Stimulated activated CD8-positive, alpha-beta memory T cell treated with anti-CD3 and anti-CD28 coated beads, Interleukin-7, amount 100 ng/mL, for 48 hours (primary cell): ENCODE measurements at regions not wholly inside any gene's neighbourhood (a gene's known extent, or its start where the extent isn't known, plus 50 kb on each side); places are given as distances from the start of the nearest gene placed in this dataset.

Experiments
- DNase-seq, 2 donors: peaks; one replicate each; pipeline ENCODE4 v3.0.0-alpha.2; 2020; ENCODE audit warnings: low read depth in 1 of 2; ENCODE audit errors: extremely low read depth in 1 of 2

DNA sequence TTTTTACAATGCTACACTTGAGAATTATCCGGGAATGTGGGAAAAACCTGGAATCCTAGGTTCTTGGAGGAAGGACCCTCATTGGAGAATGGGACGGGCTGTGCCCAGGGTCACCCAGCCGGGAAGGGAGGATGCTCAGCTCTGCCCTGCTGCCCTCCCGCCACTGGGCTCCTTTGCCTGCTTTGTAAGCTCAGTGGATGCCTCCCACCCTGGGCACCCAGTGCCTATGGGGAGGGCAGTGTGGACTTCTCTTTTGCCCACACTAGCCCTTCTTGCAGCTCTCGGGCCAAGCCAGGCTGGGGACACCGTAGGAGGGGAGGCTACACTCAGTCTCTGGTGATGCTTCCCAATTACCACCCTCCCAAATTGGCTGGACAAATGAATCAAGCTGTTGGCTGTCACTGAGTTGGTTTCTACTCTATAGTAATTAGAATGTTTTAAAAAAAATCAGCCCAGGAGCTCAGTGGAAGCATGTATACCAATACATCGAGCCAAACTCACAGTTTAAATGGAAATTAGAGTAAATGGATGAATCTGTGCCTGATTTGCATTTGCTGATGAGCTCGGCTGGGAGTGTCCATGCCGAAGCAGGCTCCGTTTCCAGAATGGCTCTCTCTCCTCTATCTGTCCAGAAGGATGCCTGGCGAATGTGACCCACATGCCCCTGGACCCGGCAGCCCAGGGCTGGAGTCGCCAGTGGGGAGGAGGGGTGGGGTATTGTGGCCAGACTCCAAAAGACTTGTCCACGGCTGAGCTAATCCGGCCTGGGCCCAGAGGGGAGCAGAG lies 317.0 kb downstream of the CTTN start:
- DNase-seq, result no peak

DNA sequence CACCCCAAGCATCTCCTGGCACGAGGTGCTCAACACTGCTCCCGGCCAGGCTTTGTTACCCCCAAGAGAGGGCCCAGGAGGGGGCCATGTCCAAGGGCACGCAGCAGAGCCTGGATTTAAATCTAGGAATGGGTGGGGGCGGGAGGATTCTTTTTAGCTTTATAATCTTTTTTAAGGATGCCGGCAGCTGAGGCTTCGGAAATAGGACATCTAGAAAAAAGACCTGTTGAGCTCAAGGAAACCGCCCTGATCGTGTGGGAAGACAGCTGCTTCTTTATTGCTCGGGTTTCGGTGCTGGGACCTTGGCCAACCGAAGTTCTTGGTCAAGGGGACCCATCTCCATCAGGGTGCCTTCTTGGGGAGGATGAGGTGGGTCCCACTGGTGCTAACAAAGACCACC lies 317.9 kb downstream of the CTTN start:
- DNase-seq, result no peak

DNA sequence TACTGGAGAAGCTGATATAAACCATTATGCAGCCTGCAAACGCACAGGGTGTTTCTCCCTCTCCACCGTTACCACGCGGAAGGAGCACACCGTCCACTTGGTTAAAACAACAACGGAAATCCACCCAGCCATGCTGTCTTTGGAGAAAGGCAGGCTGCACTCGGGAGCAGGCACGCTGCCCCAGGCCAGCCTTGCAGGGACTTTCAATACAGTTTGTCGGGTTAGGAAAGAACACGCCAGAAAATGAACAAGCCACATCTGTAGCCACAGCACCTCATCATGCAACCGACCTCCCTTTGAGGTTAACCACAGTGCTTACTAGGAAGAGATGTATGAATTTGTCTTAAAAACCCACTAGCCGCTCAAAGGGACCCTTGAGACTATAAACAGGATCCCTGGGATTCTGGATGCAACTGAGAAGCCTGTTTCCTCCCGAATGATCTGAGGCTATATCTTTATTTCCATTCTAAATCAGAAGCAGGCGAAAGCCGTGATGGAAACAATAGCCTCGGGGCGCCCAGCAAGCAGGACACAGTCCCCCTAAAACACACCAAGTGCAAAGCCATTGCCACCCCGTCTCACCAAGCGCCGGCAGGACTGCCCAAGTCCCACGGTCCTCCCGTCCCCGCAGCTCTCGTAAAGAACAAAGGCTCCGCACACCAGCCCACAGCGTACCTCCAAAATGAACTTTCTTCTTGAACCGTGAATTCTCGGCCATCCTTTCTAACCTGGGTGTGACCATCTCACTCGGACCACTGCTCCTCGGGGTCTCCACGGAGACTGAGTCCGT lies 318.9 kb downstream of the CTTN start:
- no peak for DNase-seq

DNA sequence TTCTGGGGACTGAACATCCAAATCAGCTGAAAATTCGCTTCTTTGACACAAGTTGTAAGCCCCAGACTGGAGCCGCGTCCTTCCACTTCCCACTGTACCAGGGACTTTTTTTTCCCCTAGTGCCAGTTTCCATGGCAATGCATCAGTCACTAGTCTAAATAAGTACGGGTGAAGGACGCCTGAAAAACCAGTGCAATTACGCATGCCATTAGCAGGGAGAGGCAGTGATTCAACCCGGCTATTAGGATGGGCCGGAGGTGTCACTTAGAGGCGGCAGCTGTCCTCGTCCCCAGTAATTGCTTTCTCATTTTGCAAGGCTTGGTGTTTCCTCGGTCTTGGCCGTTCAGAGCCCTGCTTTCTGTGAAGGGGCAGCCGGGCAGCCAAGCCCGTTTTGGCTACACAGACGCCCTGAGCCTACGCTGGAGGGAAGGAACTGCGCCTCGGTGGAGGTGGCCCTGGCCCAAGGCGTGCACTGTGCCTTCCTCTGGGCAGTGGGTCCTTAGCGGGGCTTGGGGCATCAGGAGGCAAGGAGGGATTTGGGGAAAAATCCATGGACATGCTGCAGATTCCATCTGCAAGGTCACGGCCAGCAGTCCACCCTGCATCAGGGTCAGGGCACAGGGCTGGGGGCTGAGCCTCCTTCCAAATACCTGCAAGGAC lies 319.7 kb downstream of the CTTN start:
- DNase-seq, result no peak

DNA sequence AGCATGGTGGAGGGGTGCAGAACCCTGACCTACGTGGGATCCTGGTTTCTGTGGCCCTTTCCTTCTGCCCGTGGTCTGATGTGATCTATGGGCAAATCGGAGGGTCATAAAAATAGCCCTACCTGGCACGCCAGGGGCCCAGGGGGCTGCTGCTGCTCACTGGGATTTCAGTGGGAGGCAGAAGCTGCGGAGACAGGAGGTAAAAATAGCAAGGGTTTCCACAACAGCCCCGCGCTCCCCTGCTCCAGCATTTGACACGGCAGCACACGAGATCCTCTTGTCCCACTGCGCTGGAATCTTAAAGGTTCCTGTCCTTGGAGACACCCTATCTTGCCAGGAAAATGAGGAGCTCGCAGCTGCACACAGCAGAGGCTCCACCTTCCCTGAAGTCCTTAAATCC lies 321.2 kb downstream of the CTTN start:
- DNase-seq, result no peak

DNA sequence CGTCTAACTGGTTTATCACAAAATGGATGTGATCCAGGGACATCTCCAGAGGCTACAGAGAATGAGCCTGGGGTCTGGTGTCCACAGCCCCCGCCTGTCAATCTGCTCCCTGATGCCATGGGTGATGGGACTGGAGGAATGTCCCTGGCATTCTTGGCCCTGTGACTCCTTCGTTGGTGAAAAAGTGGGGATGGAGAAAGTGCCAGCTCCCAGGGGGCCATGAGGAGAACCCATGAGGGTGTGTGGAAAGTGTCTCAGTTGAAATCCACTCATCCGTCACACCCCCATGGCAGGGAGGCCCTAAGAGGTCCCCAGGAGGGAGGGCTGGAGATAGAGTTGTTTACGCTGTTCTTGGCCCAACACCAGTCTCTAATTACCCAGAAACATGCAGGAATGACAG lies 322.0 kb downstream of the CTTN start:
- DNase-seq, result no peak

DNA sequence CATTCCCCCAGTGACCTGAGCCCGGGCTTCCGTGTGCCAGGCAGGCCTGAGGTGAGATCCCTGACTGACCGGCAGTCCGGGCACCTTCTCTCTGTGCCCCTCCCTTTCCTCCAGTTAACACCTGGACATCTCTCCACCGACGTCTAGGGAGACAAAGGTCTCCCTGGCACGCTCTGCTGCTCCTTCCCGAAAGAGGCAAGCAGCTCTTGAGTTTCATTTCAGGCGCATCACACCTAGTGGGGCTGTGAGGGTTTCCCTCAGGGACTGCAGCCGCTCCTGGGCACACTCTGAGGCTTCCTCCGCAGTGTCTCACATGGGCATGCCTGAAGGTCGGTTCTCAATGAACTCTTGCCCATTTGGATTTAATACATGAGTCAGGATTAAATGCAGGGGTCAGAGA lies 322.7 kb downstream of the CTTN start:
- DNase-seq, result no peak

DNA sequence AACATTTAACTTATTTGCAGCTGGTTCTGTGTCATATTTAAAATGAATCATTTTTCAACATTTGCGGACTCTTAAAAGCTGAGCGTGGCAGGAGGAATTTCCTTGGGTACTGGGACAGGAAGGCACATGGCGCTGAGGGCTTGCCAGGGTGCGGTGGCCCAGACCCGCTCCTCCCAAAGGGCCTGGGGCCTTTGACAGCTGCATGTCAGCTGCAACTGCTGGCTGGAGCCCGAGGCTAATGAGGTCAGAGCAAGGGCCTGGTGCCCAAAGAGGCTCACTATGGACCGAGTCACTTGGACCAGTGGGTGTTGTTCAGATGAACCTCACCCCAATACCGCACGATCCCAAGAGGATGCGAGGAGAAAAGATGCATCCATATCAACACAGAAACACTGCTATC lies 326.9 kb downstream of the CTTN start:
- DNase-seq, result no peak

DNA sequence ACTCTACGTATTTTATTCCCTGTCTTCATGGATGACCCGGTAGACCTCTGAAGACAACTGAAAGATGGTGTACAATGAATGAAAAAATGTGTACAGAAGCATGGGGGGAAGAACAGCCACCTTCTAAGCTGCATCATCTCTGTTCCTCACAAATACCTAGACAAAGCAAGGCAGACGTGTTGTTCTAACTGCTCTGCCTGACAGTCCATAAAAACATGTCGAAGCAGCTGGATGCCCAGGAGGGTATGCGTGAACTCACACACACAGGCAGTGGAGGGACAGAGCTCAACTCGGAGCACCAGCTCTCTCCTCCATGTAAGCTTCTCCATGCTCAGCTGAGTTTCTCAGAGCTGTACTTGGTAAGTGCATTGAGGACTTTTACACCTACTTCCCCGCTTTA lies 327.4 kb downstream of the CTTN start:
- no peak for DNase-seq

DNA sequence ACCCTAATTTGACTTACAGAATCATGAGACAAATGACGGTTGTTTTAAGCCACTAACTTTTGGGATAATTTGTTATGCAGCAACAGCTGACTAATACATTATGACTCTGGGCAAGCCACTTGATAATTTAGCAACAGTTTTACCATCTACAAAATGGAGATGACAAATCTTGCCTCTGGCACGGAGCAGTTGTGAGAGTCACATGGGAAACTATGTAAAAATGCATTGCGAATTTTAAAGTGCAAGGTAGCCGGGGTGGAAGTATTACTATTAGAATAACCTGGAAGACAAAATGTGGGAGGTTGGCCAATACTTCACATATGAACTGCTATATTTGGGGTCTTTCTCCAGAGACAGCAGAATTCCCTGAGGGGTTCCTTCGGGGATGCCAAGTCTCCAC lies 328.7 kb downstream of the CTTN start:
- no peak for DNase-seq

DNA sequence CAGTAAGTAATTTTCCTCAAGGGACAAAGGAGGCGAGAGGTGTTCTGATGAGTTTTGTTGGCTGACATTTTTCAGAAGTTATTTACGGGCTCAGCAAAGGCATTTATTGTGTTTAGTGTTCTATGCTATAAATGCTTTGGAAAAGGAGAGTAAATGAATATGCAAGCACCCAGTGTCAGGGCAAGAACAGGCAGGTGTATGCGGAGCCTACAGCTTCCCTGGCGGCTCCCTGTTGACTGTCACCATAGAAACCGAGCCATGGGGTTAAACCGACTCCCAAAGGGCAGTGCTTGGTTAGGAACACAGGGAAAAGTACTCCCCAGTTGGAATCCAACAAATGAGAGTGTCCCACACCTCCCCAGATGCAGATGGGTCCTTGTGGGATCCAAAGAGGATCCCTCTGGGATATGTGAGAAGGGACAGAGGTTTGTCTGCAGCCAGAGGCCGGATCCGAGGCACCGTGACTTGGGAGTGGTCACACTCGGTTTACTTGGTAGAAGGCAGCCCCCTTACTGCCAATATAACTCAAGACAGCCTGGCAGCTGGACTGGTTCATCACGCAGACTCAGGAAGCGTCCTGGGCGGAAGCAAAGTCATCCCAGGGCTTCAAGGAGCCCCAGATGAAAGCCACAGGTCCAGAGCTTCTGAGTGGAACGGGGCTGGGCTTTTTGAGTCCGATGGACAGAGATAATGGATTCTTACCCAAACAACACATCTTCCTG lies 329.7 kb downstream of the CTTN start:
- DNase-seq, result no peak

DNA sequence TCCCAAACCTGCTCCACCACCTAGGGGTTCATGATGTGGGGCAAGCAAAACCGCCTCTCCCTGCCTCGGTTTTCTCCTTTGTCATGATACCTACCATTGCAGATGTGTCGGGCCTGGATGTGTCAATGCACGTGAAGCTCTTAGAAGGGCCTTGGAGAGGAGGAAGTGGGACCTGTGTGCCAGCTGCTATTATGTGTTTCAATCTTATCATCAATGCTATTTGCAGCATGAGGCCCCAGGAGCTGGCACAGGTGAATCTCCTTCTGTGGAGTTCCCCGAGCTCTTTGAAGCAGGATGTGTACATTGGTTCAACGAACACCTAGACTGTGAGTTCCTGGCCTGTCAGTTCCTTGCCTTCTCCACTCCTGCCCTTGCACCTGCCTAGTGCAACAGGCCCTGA lies 331.6 kb downstream of the CTTN start:
- DNase-seq, result no peak

DNA sequence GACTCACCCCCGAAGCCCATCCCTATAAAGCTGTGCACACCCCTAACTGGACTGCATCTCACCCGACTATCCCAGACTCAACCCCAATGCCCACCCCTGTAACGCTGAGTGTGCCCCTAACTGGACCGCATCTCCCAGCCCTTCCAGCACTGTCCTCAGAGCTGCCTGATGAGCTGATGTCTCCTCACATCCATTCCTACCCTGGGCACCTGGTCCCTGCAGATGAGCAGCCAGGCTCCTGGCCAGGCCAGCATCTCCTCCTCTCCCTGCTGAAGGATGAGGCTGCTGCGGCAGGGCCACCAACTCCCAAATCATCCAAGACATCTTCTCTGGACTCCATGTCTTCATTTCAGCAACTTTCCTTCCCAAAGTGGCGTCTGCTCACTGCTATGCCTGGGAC lies 332.1 kb downstream of the CTTN start:
- no peak for DNase-seq

DNA sequence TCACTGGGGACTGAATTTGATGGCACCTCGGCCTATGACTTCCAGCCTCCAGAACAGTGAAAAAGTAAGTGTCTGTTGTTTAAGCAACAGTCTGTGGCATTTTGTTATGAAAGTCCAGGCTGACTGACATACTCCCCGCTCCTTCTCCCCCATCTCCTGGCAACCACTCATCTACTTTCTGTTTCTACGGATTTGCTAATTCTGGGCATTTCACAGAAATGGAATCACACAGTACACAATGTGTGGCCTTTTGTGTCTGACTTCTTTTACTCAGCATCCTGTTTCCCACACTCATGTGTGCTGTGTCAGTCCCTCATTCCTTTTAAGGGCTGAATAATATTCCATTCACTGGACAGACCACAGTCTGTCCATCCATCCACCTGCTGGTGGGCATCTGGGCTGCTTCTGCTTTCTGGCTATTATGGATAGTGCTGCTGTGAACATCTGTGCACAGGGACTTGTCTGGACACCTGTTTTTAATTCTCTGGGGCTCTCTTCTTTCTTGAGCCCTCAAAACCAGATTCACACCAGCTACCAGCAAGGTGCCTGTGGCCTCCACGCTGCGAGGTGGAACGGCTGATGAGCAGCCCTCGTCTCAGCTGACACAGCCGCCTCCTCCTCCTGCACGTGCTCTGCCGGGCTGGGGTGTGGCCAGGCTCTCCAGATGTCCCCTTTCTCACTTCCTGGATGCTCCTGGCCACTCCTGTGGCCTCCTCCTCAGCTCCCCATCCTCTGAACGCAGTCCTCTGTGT lies 333.1 kb downstream of the CTTN start:
- DNase-seq, result no peak

DNA sequence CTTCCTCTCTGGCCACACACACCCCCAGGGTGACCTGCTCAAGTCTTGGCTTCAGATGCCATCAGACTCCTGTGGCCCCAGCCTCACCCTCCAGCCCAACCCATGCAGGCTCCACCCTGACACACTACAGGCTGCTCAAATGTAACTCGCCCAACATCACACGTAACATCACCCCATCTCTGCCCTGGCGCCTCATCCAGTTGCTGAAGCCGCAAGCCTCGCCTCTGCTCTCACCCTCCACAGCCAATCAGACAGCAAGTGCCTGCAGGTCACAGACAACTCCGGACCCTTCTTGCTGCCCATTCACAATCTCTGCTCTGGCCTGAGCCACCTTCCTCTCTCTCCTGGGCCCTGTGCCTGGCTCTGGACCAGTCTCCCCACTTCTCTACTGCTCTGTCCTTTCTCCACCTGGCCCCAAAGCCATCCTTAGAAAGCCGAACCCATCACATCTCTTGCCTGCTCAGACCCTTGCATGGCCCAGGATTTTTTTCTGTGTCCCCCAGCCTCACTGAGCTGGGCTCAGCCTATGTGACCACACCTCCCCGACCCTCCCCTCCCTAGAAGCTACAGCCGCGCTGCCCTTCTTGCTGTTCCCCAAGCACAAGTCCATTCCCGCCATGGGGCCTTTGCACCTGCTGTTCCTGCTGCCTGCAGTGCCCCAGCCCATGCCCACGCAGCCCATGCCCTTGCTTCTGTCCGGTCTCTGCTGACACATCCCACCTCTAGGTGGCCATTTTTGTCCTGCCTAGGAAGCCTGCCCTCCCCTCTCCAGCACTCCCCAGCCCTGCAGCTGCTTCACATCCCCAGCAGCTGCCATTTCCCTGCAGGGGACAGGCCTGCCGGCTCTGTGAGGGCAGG lies 333.9 kb downstream of the CTTN start:
- no peak for DNase-seq

DNA sequence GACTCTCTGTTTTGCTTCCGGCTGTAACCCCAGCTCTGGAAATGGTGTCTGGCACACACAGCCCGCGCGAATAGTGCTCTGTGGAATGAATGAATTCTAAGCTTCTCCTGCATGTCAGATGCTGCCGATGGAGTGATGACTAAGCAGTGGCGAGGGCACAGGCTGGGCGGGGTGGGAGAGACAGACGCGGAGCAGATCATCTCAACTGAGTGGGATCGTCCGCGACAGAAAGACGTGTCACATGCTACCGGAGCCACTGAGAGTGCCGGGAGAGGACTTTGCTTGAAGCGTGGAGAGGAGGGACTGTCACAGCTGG lies 334.5 kb downstream of the CTTN start:
- DNase-seq, result no peak

DNA sequence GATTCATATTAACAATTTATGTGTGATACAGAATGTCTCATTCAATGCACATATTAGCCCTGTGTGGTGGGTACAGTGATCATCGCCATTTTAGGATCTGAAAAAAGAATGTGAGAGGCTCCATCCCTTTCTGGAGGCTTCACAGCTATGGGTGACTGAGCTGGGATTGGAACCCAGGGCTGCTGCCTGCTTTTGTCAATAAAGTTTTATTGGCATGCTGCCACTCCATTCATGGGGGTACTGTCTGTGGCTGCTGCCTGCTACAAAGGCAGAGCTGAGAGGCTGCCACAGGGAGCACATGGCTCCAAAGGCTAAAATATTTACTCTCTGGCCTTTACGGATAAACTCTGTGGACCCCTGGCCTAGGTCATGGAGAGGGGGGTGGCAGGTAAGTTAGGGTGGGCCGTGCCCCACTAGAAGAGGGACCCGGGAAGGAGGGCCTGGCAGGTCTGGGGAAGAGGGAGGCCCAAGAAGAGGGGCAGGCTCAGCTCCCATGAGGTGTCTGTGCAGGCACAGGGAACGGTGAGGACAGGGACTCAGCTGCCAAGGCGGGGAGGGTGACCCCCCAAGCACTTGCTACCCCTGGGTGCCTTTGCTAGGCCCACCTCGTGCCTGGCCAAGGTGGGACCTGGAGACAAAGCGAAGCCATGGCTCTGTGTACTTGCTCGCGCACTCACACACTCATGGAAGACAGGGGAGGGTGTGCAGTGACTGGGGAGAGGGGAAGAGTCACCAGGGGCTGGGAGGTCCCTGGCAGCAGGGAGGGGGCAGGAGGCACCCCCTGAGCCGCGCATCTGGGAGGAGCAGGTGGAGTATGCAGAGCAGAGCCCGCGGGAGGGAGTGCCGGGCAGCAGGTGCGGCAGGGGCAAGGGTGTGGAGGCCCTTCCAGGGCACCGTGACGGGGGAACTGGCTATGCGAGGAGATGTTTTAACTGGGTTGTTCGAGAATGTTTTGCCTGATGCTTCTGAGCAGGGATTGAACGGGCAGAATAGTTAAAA lies 335.3 kb downstream of the CTTN start:
- DNase-seq, result no peak

DNA sequence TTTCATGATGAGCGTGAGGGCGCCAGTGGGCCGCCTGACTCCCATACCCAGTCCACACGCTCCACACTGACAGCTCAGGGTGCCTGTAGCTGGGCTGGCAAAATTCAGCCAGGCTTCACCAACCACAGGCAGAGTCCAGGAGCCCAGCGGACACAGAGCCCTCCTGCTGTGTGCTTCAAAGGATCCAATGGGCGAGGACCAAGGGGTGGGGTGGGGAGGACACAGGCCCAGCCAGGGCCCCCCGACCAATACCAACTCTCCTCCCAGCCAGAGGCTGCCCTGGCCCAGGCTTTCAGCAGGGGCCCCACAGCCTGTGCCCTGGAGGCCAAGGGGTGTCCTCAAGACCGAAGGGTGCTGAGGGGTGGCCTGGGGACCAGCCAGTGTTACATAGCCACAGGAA lies 336.1 kb downstream of the CTTN start:
- DNase-seq, result no peak

DNA sequence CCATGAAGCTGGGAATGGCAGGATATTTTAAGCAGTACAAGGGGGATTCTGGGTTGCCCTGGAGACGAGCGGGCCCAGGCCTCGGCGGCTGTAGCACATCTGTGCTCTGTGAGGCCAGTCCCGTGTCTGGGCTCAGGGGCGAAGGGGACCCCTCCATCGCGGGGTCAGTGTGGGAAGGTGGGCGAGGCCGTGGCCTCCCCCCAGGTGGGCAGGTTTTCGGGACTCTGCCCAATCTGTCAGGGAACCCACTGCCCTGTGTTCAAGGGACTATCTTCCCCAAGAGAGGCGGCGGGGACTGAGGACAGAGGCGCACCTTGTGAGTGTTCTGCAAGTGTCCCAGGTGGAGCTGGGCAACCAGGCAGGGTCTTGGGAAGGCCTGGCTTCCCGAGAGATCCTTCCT lies 336.6 kb downstream of the CTTN start:
- DNase-seq, result no peak
